Smooth muscle cell (in vitro differentiated cells): ENCODE measurements at regions not wholly inside any gene's neighbourhood (a gene's known extent, or its start where the extent isn't known, plus 50 kb on each side); places are given as distances from the start of the nearest gene placed in this dataset.

Experiments
- DNase-seq: peaks from one replicate; lab custom pipeline; 2025; ENCODE audit not compliant: unreplicated experiment; lab: John Stamatoyannopoulos, UW
- H2AFZ ChIP-seq: fragments of 200-600 bp; sonication (generic); 2 replicates; pipeline ENCODE4 v1.6.0; 2016; ENCODE audit warnings: antibody characterized with exemption, low read depth, mild to moderate bottlenecking
- H3F3A ChIP-seq: fragments of 200-600 bp; sonication (generic); 2 replicates; pipeline ENCODE4 v1.6.0; 2017; ENCODE audit warnings: antibody characterized with exemption, low read depth
- H3K27ac ChIP-seq: fragments of 200-600 bp; sonication (generic); 2 replicates; pipeline ENCODE4 v1.5.1; 2016; ENCODE audit warnings: low read depth, mild to moderate bottlenecking
- H3K27me3 ChIP-seq: fragments of 200-600 bp; sonication (generic); 2 replicates; pipeline ENCODE4 v1.6.1; 2016; ENCODE audit warnings: low read depth, mild to moderate bottlenecking
- H3K36me3 ChIP-seq: fragments of 200-600 bp; sonication (generic); 2 replicates; pipeline ENCODE4 v1.5.1; 2016; ENCODE audit warnings: low read depth
- H3K4me1 ChIP-seq: fragments of 200-600 bp; sonication (generic); 2 replicates; pipeline ENCODE4 v1.5.1; 2016; ENCODE audit warnings: low read depth
- H3K4me2 ChIP-seq: fragments of 200-600 bp; sonication (generic); 2 replicates; pipeline ENCODE4 v1.6.0; 2016; ENCODE audit warnings: mild to moderate bottlenecking
- H3K4me3 ChIP-seq: fragments of 200-600 bp; sonication (generic); 2 replicates; pipeline ENCODE4 v1.5.1; 2016; ENCODE audit warnings: mild to moderate bottlenecking
- H3K79me2 ChIP-seq: fragments of 200-600 bp; sonication (generic); 2 replicates; pipeline ENCODE4 v1.6.0; 2016; ENCODE audit warnings: low read depth, mild to moderate bottlenecking
- H3K9ac ChIP-seq: fragments of 200-600 bp; sonication (generic); 2 replicates; pipeline ENCODE4 v1.6.0; 2016; ENCODE audit warnings: low read depth
- H3K9me3 ChIP-seq: fragments of 200-600 bp; sonication (generic); replicated peaks from 2 replicates; pipeline ENCODE4 v1.5.1; 2016; ENCODE audit warnings: low read depth
- H4K20me1 ChIP-seq: fragments of 200-600 bp; sonication (generic); 2 replicates; pipeline ENCODE4 v1.6.0; 2016; ENCODE audit warnings: low read depth
- WGBS: methylation state at CpG from one replicate; pipeline ENCODE4 v1.1.7; 2016; ENCODE audit warnings: low lambda C conversion rate; 5-methylcytosine and 5-hydroxymethylcytosine counted together
- TF ChIP-seq, protein P1 (sequence below): fragments of 200-600 bp; sonication (generic); IDR thresholded peaks from 2 replicates; pipeline ENCODE4 v1.5.1; 2017; ENCODE audit warnings: borderline replicate concordance, mild to moderate bottlenecking, antibody characterized with exemption; ENCODE audit not compliant: insufficient read depth, poor library complexity, severe bottlenecking

DNA sequence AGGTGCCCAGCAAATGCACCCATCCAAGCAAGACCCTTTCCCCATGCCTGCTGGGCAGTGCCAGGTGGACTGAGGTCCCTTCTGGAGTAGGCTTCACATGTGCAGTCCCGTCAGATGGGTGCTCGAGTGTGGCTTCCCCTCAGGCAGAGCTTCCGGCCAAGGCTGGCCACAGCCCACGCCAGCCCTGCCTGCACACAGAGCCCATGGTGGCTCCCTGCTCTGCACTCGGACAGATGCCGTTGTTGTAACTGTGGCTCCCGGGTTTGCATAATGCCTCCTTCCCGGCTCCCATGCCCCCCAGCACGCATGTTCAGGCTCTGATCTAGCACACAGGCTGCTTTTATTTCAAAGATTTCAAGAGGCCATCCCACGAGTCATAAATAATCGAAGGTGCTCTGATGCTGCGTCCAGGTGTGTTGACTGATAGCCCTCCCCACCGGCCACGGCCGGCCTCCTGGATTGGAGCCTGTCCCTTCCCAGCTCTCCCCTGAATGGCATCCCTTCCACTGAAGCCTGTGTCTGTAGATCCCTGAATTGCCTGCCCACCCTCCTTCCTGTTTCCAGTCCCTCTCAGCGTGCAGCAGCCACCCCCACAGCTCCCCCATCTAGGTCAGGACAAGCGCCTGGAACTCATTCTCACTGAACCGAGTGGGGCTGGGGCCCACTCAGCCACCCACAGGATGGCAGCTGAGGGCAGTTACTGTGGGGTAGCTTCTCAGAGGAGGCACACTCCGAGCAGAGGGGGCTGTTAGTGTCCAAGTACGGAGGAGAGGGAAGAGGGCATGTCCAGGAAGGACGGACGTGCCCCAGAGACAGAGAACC is 100.0 kb upstream of the LINGO1 start:
- TF ChIP-seq, protein P1, sequence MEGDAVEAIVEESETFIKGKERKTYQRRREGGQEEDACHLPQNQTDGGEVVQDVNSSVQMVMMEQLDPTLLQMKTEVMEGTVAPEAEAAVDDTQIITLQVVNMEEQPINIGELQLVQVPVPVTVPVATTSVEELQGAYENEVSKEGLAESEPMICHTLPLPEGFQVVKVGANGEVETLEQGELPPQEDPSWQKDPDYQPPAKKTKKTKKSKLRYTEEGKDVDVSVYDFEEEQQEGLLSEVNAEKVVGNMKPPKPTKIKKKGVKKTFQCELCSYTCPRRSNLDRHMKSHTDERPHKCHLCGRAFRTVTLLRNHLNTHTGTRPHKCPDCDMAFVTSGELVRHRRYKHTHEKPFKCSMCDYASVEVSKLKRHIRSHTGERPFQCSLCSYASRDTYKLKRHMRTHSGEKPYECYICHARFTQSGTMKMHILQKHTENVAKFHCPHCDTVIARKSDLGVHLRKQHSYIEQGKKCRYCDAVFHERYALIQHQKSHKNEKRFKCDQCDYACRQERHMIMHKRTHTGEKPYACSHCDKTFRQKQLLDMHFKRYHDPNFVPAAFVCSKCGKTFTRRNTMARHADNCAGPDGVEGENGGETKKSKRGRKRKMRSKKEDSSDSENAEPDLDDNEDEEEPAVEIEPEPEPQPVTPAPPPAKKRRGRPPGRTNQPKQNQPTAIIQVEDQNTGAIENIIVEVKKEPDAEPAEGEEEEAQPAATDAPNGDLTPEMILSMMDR = no peak
- H3F3A ChIP-seq = no peaks in the 10 kb centered on the region
- no peak overlapping the region for H2AFZ ChIP-seq
- H3K9me3 ChIP-seq = no peaks in the 10 kb centered on the region
- H3K4me1 ChIP-seq = no peaks in the 10 kb centered on the region
- no peak overlapping the region for H3K4me2 ChIP-seq
- DNase-seq = no peak
- H3K27me3 ChIP-seq = peaks cover 8% of the 10 kb centered on the region
- no peaks in the 10 kb centered on the region for H3K36me3 ChIP-seq
- H3K4me3 ChIP-seq = no peak overlapping the region
- WGBS = 89% methylated on average over 22 of the region's 22 CpGs
- no peak overlapping the region for H3K9ac ChIP-seq
- H3K79me2 ChIP-seq = no peaks in the 10 kb centered on the region
- H3K27ac ChIP-seq = no peak overlapping the region
- H4K20me1 ChIP-seq = no peaks in the 10 kb centered on the region

DNA sequence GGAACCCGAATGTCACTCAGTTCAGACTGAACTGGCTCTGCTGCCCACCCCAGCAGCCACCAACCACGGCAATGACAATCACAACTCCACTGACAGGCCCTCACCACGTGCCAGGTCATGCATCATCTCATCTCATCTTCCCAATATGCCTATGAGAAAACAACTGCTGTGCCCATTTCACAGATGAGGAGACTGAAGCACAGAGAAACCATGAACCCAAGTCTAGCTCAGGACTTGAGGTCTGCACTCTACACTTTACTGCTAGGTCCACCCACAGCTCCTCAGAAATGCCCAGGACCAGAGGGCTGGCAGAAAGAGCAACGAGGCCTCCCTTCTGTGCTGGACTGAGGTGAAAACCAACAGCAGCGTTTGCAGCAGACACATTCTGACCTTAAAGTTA is 99.2 kb upstream of the LINGO1 start:
- TF ChIP-seq, protein P1 = no peak
- Histone ChIP-seq H3K9me3 (no peaks in the 10 kb centered on the region), H4K20me1 (no peaks in the 10 kb centered on the region), H3K27me3 (peaks cover under 1% of the 10 kb centered on the region), H2AFZ (no peak overlapping the region), H3K4me2 (no peak overlapping the region), H3K4me3 (no peak overlapping the region), H3K36me3 (no peaks in the 10 kb centered on the region), H3K27ac (no peak overlapping the region), H3K79me2 (no peaks in the 10 kb centered on the region), H3F3A (no peaks in the 10 kb centered on the region), H3K4me1 (no peaks in the 10 kb centered on the region), H3K9ac (no peak overlapping the region)
- no peak for DNase-seq
- WGBS = 85% methylated on average over 5 of the region's 5 CpGs

DNA sequence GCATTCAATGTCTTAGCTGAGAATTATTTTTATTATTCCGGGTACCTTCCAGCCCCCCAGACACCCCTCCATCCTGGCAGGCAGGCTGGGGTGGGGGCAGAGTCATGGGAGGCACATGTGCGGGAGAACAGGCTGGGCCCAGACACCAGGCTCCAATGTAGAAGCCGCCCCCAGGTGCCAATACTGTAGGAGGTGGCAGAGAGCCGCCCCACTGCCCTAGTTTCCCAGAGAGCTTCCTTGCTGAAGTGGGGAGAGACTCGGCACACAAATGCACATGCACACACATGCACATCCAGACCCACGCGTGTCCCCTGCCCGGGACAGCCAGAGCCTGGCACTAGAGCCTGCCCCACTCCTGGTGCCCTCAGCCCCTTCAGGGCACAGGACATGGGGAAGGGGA is 98.4 kb upstream of the LINGO1 start:
- no peak overlapping the region for H3K4me3 ChIP-seq
- H3K4me2 ChIP-seq = no peak overlapping the region
- WGBS = 94% methylated on average over 8 of the region's 8 CpGs
- H3K79me2 ChIP-seq = no peaks in the 10 kb centered on the region
- H3K4me1 ChIP-seq = no peaks in the 10 kb centered on the region
- no peak for DNase-seq
- H2AFZ ChIP-seq = no peak overlapping the region
- no peaks in the 10 kb centered on the region for H3K9me3 ChIP-seq
- H3K36me3 ChIP-seq = no peaks in the 10 kb centered on the region
- no peak overlapping the region for H3K9ac ChIP-seq
- TF ChIP-seq, protein P1 = no peak
- H3F3A ChIP-seq = no peaks in the 10 kb centered on the region
- no peaks in the 10 kb centered on the region for H4K20me1 ChIP-seq
- H3K27ac ChIP-seq = no peak overlapping the region
- no peaks in the 10 kb centered on the region for H3K27me3 ChIP-seq
